K562 (cell line): ENCODE measurements at regions not wholly inside any gene's neighbourhood (a gene's known extent, or its start where the extent isn't known, plus 50 kb on each side); places are given as distances from the start of the nearest gene placed in this dataset.

Experiments used
- ATAC-seq: fragments of 200-7000 bp; cut with Tn5 transposase; 3 replicates; pipeline ENCODE4 v1.9.1; 2020; ENCODE audit warnings: moderate library complexity
- BruUV-seq: library from RNA; stranded (reverse); fragments of 400-500 nt; replicated peaks from 2 replicates; lab custom pipeline; 2021; lab: Mats Ljungman, UMichigan
- CTCF ChIA-PET: fragments of 300-600 bp; formaldehyde crosslinking; extraction: SDS; loops from one replicate; lab custom pipeline; 2021; ENCODE audit warnings: low intra/inter-chr PET ratio; lab: Yijun Ruan, JAX
- POLR2A ChIA-PET: fragments of 300-600, 350-650 bp; sonication (Branson Sonifier 250); formaldehyde crosslinking; extraction: SDS; loops from one replicate; lab custom pipeline; 2021; ENCODE audit warnings: antibody characterized with exemption, inconsistent platforms; lab: Yijun Ruan, JAX
- DNase-seq, 4 experiments: peaks; one replicate each; pipeline versions ENCODE4 v3.0.0 to v3.0.0-alpha.2; 2011 to 2018; ENCODE audit warnings: low spot score in 3 of 4, mixed read lengths in 3 of 4; ENCODE audit errors: extremely low read depth in 1 of 4
- FAIRE-seq: peaks from 2 replicates; lab custom pipeline; 2011; peaks lifted over from hg19 to GRCh38; lab: Jason Lieb, UNC
- H2AFZ ChIP-seq: 2 replicates; pipeline ENCODE4 v1.6.0; 2011; ENCODE audit warnings: low read depth, low read length, control low read depth, inconsistent platforms
- H3K27ac ChIP-seq: fragments of 200-600 bp; 3 replicates; pipeline ENCODE4 v1.8.0; 2011; ENCODE audit warnings: low read depth, mild to moderate bottlenecking, control low read depth, inconsistent platforms, low read length, moderate library complexity, mixed read lengths; ENCODE audit errors: extremely low read depth
- H3K27me3 ChIP-seq, 2 experiments: fragments of 300-600 bp in 1 of 2; 2 replicates in 1 of 2; 3 replicates in 1 of 2; pipeline versions ENCODE4 v1.6.0 to v1.8.0; 2011; ENCODE audit warnings: inconsistent platforms in 2 of 2, low read length in 2 of 2, mild to moderate bottlenecking in 1 of 2, mixed read lengths in 1 of 2, moderate library complexity in 1 of 2; ENCODE audit not compliant: control insufficient read depth in 2 of 2, insufficient read depth in 2 of 2
- H3K36me3 ChIP-seq: fragments of 300-600 bp; 3 replicates; pipeline ENCODE4 v1.8.0; 2011; ENCODE audit warnings: mild to moderate bottlenecking, low read length, inconsistent platforms; ENCODE audit not compliant: control insufficient read depth, insufficient read depth
- H3K4me1 ChIP-seq, 2 experiments: fragments of 200-600 bp in 1 of 2; replicated peaks in 1 of 2; 2 replicates in 1 of 2; 3 replicates in 1 of 2; pipeline versions ENCODE4 v1.5.1 to v1.8.0; 2011; ENCODE audit warnings: inconsistent platforms in 2 of 2, low read length in 2 of 2, mild to moderate bottlenecking in 1 of 2, mixed read lengths in 1 of 2, moderate library complexity in 1 of 2; ENCODE audit not compliant: control insufficient read depth in 2 of 2, insufficient read depth in 2 of 2
- H3K4me2 ChIP-seq: 2 replicates; pipeline ENCODE4 v1.6.1; 2011; ENCODE audit warnings: low read length, control low read depth, inconsistent platforms, mixed read lengths; ENCODE audit not compliant: insufficient read depth
- H3K4me3 ChIP-seq: fragments of 200-600 bp; sonication (generic), shearing (Covaris generic); 2 replicates; pipeline ENCODE4 v1.5.1; 2016; ENCODE audit warnings: control low read depth, inconsistent platforms
- H3K79me2 ChIP-seq: fragments of 200-600 bp; 3 replicates; pipeline ENCODE4 v1.8.0; 2011; ENCODE audit warnings: low read length, inconsistent platforms; ENCODE audit not compliant: control insufficient read depth, insufficient read depth
- H3K9ac ChIP-seq, 2 experiments: 2 replicates each; pipeline versions ENCODE4 v1.6.0 to v1.6.1; 2011; ENCODE audit warnings: low read depth in 2 of 2, low read length in 2 of 2, control low read depth in 1 of 2, inconsistent platforms in 1 of 2, mild to moderate bottlenecking in 1 of 2, mixed read lengths in 1 of 2; ENCODE audit not compliant: insufficient read depth in 1 of 2
- H3K9me1 ChIP-seq: one replicate; pipeline ENCODE4 v1.6.0; 2011; ENCODE audit warnings: inconsistent platforms, mild to moderate bottlenecking, low read length, moderate library complexity; ENCODE audit not compliant: control insufficient read depth, insufficient read depth
- H3K9me3 ChIP-seq: replicated peaks from 2 replicates; pipeline ENCODE4 v1.5.1; 2011; ENCODE audit warnings: low read depth, low read length, inconsistent platforms; ENCODE audit not compliant: control insufficient read depth, insufficient read depth
- H4K20me1 ChIP-seq: replicated peaks from 2 replicates; pipeline ENCODE4 v1.6.1; 2011; ENCODE audit warnings: low read length, inconsistent platforms, mixed read lengths; ENCODE audit not compliant: control insufficient read depth, insufficient read depth
- ARID1B ChIP-seq: fragments of 450-650 bp; IDR thresholded peaks from 2 replicates; pipeline ENCODE4 v1.6.1; 2016; ENCODE audit warnings: antibody characterized with exemption, mild to moderate bottlenecking, inconsistent platforms
- CREB1 ChIP-seq, 2 experiments: sonication (generic) in 1 of 2; formaldehyde crosslinking in 1 of 2; IDR thresholded peaks; 2 replicates each; pipeline versions ENCODE4 v1.6.1 to v1.8.0; 2012 to 2022; ENCODE audit warnings: inconsistent platforms in 1 of 2, mild to moderate bottlenecking in 1 of 2, missing genetic modification reagents in 1 of 2, moderate library complexity in 1 of 2
- FOXM1 ChIP-seq, 2 experiments: fragments of 450-650 bp in 1 of 2; sonication (generic) in 1 of 2; formaldehyde crosslinking in 1 of 2; IDR thresholded peaks; 2 replicates each; pipeline versions ENCODE4 v1.6.1 to v1.9.0; 2017 to 2022; ENCODE audit warnings: low read depth in 2 of 2, mild to moderate bottlenecking in 2 of 2, missing genetic modification reagents in 1 of 2, moderate library complexity in 1 of 2
- KLF10 ChIP-seq: fragments of 250-450 bp; sonication (Bioruptor Pico); IDR thresholded peaks from 2 replicates; pipeline ENCODE4 v1.6.1; 2021; ENCODE audit warnings: matching md5 sums
- RBM17 ChIP-seq: fragments of 200-400 bp; formaldehyde crosslinking; IDR thresholded peaks from 2 replicates; pipeline ENCODE4 v1.6.1; 2017; ENCODE audit warnings: low read depth, mild to moderate bottlenecking, low read length, borderline replicate concordance
- SAFB2 ChIP-seq: fragments of 200-400 bp; formaldehyde crosslinking; IDR thresholded peaks from 2 replicates; pipeline ENCODE4 v1.6.1; 2018; ENCODE audit warnings: borderline replicate concordance, low read length, low read depth, moderate library complexity; ENCODE audit not compliant: severe bottlenecking
- SRSF9 ChIP-seq: fragments of 200-400 bp; formaldehyde crosslinking; IDR thresholded peaks from 2 replicates; pipeline ENCODE4 v1.6.1; 2017; ENCODE audit warnings: low read depth, low read length, borderline replicate concordance
- SUPT5H ChIP-seq: fragments of 450-650 bp; IDR thresholded peaks from 2 replicates; pipeline ENCODE4 v1.6.1; 2016
- TAF9B ChIP-seq: fragments of 450-650 bp; IDR thresholded peaks from 2 replicates; pipeline ENCODE4 v1.6.1; 2018; ENCODE audit warnings: mild to moderate bottlenecking; ENCODE audit not compliant: partially characterized antibody
- TEAD4 ChIP-seq, 2 experiments: sonication (generic) in 1 of 2; formaldehyde crosslinking in 1 of 2; IDR thresholded peaks; 2 replicates each; pipeline versions ENCODE4 v1.6.1 to v1.8.0; 2012 to 2022; ENCODE audit warnings: borderline replicate concordance in 1 of 2, inconsistent platforms in 1 of 2, low read length in 1 of 2, mild to moderate bottlenecking in 1 of 2, missing genetic modification reagents in 1 of 2
- YBX1 ChIP-seq: fragments of 450-650 bp; IDR thresholded peaks from 2 replicates; pipeline ENCODE4 v1.7.1; 2016; ENCODE audit warnings: mild to moderate bottlenecking
- ZEB2 ChIP-seq: fragments of 450-650 bp; IDR thresholded peaks from 2 replicates; pipeline ENCODE4 v1.6.1; 2016
- ZNF121 ChIP-seq: sonication (generic); formaldehyde crosslinking; conservative IDR thresholded peaks from 2 replicates; pipeline ENCODE4 v1.8.0; 2022; ENCODE audit warnings: missing genetic modification reagents
- ZNF696 ChIP-seq: fragments of 250-450 bp; sonication (Bioruptor Pico); conservative IDR thresholded peaks from 2 replicates; pipeline ENCODE4 v1.4.0; 2020; ENCODE audit warnings: mild to moderate bottlenecking, moderate library complexity
- ZNF717 ChIP-seq: fragments of 250-450 bp; sonication (Bioruptor Pico); IDR thresholded peaks from 2 replicates; pipeline ENCODE4 v1.5.0; 2021
- ZNF75A ChIP-seq: fragments of 450-650 bp; formaldehyde crosslinking; IDR thresholded peaks from 2 replicates; pipeline ENCODE4 v1.4.0; 2020; ENCODE audit warnings: mild to moderate bottlenecking
- in situ Hi-C: fragments of 300-500 bp; cut with MboI; formaldehyde crosslinking; loops from 4 replicates; pipeline ENCODE4 v1.15.0; 2018; ENCODE audit warnings: inconsistent platforms, mixed read lengths
- intact Hi-C: fragments of 100-400 bp; cut with micrococcal nuclease; formaldehyde crosslinking; loops from 2 replicates; pipeline ENCODE4 v1.14.2; 2022
- TF ChIP-seq, protein P1 (sequence below): fragments of 450-650 bp; IDR thresholded peaks from 2 replicates; pipeline ENCODE4 v1.7.0; 2016; ENCODE audit warnings: borderline replicate concordance
- TF ChIP-seq, protein P2 (sequence below): fragments of 450-650 bp; IDR thresholded peaks from 2 replicates; pipeline ENCODE4 v1.6.1; 2018; ENCODE audit warnings: mild to moderate bottlenecking, low read depth; ENCODE audit not compliant: partially characterized antibody

DNA sequence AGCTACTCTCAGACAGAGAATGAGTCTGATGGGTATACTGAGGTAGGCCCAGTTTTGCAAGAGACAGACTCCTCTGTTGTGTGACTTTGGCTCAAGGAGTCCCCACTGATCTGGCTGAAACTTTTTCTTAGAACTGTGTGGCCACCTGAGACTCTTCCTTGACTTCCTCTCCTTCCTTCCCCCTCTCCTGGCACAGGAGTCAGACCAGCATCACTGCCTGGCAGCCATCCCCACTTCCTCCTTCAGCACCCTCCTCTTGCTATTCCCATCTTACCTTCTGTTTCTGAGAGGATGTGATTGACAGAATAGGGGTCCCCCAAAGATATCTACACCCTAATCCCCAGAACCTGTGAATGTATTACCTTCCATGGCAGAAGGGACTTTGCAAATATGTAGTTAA, 351.1 kb downstream of the MN1 start:
- DNase-seq: no peak
- no TSS peak for BruUV-seq

More for the DNA sequence above, 351.1 kb downstream of the MN1 start:
- no peaks in the 10 kb centered on the region for H3K79me2 ChIP-seq
- no peaks in the 10 kb centered on the region for H3K36me3 ChIP-seq
- H3K9ac ChIP-seq: no peak overlapping the region
- H3K27me3 ChIP-seq: no peaks in the 10 kb centered on the region; a peak in 1 of 5 replicates
- TF ChIP-seq, protein P1, sequence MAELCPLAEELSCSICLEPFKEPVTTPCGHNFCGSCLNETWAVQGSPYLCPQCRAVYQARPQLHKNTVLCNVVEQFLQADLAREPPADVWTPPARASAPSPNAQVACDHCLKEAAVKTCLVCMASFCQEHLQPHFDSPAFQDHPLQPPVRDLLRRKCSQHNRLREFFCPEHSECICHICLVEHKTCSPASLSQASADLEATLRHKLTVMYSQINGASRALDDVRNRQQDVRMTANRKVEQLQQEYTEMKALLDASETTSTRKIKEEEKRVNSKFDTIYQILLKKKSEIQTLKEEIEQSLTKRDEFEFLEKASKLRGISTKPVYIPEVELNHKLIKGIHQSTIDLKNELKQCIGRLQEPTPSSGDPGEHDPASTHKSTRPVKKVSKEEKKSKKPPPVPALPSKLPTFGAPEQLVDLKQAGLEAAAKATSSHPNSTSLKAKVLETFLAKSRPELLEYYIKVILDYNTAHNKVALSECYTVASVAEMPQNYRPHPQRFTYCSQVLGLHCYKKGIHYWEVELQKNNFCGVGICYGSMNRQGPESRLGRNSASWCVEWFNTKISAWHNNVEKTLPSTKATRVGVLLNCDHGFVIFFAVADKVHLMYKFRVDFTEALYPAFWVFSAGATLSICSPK: no peak
- TF ChIP-seq SUPT5H (no peak), TAF9B (no peak), CREB1 (IDR thresholded peaks at IDR 0.05) (no peak), CREB1 (CRISPR knock-in tag; IDR thresholded peaks at IDR 0.05) (no peak), TEAD4 (IDR thresholded peaks at IDR 0.05; ENCODE audit: low read length) (no peak), TEAD4 (CRISPR knock-in tag; IDR thresholded peaks at IDR 0.05; ENCODE audit: borderline replicate concordance) (no peak), FOXM1 (IDR thresholded peaks at IDR 0.05; ENCODE audit: low read depth) (no peak), FOXM1 (CRISPR knock-in tag; IDR thresholded peaks at IDR 0.05; ENCODE audit: low read depth) (no peak), KLF10 (CRISPR knock-in tag) (no peak), ARID1B (no peak), YBX1 (no peak), SRSF9 (no peak), ZNF75A (CRISPR knock-in tag) (no peak), ZNF696 (CRISPR knock-in tag) (no peak), ZNF717 (CRISPR knock-in tag) (no peak), ZNF121 (no peak), RBM17 (no peak), ZEB2 (no peak), SAFB2 (no peak)
- TF ChIP-seq, protein P2, sequence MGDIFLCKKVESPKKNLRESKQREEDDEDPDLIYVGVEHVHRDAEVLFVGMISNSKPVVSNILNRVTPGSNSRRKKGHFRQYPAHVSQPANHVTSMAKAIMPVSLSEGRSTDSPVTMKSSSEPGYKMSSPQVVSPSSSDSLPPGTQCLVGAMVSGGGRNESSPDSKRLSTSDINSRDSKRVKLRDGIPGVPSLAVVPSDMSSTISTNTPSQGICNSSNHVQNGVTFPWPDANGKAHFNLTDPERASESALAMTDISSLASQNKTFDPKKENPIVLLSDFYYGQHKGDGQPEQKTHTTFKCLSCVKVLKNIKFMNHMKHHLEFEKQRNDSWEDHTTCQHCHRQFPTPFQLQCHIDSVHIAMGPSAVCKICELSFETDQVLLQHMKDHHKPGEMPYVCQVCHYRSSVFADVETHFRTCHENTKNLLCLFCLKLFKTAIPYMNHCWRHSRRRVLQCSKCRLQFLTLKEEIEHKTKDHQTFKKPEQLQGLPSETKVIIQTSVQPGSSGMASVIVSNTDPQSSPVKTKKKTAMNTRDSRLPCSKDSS: no peak
- no peak for ATAC-seq
- CTCF ChIA-PET: no interaction called here
- no peaks in the 10 kb centered on the region for H3K4me1 ChIP-seq
- no peak overlapping the region for H3K27ac ChIP-seq
- no peaks in the 10 kb centered on the region for H3K9me3 ChIP-seq
- H3K9me1 ChIP-seq: no peaks in the 10 kb centered on the region
- in situ Hi-C loops (no loop called here), intact Hi-C loops (no loop called here)
- H3K4me2 ChIP-seq: no peak overlapping the region
- no peak overlapping the region for H3K4me3 ChIP-seq
- H2AFZ ChIP-seq: no peak overlapping the region
- POLR2A ChIA-PET: no interaction called here
- FAIRE-seq: no peak
- no peaks in the 10 kb centered on the region for H4K20me1 ChIP-seq
